ENCODE measurements at regions not wholly inside any gene's neighbourhood (a gene's known extent, or its start where the extent isn't known, plus 50 kb on each side); places are given as distances from the start of the nearest gene placed in this dataset.

DNA sequence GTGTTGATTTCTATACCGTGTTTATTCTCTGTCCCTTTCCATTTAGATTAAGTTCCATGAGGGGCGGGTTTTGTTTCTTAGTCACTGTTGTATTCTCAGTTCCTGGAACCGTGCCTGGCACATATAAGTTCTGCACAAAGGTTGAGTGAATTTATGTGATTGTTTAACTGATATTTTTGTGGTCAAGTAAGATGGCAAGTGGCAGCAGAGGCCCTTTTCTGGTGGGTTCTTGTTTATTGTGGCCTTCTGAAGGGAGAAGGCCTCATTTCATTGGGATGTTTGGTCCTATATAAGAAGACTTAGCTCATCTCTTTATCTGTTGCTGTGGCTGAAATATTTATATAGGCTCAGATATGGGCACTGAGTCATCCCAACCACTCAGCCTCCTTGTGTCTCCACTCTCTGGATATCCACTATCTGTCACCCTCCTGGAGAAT is 262.5 kb downstream of the PSAT1 start:
- in situ Hi-C loops (cut with HindIII; ENCODE audit: low sequenced_read_pairs): no loop called here

DNA sequence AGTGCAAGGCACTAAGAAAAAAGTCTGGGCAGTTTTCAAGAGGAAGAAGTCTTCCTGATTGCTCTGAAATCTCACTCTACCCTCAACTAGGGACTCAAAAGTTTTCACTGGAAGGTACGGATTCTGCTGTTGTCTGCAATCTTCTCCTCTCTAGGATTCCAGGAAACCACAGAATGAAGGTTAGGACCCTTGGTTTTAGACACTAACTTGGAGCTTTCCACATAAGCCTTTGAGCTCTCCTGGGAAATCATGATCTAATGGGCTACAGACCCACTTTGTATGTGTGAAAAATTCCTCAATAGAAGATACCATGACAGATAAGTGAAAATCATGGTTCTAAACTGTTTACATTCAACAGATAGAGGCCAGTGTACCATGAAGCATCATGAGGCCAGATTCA is 265.1 kb downstream of the PSAT1 start:
- in situ Hi-C loops (cut with HindIII; ENCODE audit: low sequenced_read_pairs): no loop called here

DNA sequence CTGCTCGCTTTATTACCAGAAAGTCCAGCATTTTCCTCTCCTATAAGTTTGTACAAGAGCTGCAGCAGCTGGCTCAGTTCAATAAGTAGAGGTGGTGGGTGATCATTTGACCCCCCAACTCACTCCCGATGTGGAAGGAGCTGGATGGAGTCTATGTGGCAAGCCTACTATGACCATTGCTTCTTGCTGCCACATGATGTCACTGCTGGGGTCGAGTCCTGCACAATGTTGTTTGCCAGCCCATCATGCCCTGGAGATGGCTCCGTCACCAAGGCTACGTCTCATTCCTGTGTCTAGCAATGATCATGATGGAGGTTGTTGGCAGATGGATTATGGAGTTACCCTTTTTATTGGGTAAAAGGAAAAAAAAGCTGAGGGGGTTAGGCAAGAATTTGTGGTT is 266.3 kb downstream of the PSAT1 start:
- in situ Hi-C loops (cut with HindIII; ENCODE audit: low sequenced_read_pairs): no loop called here

DNA sequence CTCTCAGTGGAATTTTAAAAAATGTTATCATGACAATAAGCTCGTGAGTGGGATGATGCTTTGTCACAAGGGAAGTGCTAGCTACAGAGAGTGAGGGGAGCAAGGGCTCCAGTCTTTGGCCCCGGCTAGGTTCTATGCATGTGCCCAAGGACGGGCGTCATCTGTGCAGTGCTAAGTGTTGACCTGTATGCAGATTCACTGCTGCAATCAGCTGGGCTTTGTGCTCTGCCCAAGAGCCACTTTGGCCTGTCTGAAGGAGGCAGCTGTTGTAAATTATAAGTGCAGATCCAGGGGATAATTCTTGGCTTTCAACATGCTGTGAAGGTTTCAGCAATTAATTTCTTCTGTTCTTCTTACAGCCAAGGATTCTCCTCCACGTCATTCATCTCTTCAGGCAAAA is 268.6 kb downstream of the PSAT1 start:
- in situ Hi-C loops (cut with HindIII; ENCODE audit: low sequenced_read_pairs): no loop called here

DNA sequence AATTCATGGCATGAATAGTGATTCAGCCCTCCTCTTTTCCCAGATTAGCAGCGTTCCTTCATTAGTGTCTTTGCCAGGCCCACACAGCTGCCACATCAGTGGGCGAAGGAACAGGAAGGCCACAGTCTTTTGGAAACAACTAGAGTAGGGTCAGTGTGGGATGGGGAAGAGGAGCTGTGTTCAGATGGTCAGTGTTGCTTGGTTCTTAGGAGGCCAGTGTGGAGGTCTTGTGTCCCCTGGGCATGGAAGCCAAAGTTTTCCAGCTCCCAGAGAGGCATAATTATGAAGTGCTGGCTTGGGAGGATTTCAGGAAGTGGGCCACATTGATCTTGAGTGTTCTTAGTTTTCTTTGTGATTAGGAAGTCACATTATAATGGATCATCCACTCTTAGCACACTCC is 269.6 kb downstream of the PSAT1 start:
- in situ Hi-C loops (cut with HindIII; ENCODE audit: low sequenced_read_pairs): no loop called here

DNA sequence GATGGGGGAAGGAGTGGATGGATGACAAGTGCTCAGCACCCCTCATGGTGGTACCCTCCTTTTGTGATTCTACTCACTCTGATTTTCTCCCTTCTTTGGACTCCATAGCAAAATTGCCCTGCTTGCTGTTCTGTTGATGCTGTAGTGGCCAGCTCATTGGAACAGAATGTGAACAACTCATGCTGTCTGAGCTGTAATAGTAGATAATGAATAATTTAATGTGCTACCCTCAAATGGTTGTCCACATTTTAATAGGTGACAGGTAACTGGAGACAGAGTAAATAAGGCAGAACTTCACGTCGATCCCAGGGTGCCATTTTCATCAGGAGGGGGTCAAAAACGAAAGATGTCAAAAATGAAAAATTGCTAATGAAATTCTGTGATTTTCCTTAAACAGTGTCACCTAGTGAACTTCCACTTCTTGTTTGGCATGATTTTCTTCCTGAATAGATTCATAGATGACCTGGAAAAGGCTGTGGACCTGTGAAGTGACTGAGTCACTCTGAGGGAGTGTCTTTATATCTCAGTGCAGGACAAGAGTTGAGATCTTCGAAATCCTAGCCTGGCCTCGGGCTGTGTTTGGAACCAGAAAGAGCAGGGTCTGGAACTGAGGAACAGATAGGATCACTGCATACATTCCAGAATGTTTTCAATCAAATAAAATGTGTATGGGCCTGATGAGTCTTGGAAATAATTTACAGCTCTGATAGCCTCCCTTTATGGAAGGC is 270.2 kb downstream of the PSAT1 start:
- in situ Hi-C loops (cut with HindIII; ENCODE audit: low sequenced_read_pairs): no loop called here

DNA sequence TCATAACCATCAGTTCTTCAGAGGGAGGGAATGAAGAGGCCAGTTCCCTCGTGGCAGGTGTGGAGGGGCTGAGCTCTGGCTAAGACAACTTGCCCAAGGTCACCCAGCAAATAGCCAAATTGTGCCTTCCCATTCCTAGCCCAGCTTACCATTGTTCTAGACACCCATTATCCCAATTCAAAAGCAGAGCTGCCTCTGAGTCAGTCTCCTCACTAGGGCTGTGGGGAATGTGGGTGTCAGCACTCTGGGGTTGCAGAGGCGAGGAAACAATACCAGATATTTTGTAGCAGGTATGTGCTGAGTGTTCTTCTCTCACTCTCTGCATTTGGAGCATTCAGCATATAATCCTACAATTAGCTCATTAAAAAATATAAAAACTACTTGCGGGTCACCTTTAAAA is 270.8 kb downstream of the PSAT1 start:
- in situ Hi-C loops (cut with HindIII; ENCODE audit: low sequenced_read_pairs): no loop called here

DNA sequence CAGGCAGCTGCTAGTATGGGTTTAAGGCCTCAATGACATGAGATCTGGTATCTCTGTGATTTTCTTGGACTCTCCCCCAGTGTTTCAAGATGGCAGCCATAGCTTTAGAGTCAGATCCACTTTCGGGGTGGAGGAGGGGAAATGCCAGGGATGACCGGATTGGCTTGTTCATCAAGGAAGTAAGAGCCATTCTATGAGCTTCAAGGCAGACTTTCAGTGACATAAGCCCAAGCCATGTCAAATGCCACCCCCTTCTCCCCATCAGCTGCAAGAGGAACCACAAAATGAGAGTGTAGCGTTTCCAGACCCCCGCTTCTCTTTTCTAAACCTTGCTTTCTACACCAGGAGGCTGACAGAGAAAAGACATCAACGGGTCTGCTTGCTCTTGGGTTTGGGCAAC is 271.8 kb downstream of the PSAT1 start:
- in situ Hi-C loops (cut with HindIII; ENCODE audit: low sequenced_read_pairs): no loop called here

DNA sequence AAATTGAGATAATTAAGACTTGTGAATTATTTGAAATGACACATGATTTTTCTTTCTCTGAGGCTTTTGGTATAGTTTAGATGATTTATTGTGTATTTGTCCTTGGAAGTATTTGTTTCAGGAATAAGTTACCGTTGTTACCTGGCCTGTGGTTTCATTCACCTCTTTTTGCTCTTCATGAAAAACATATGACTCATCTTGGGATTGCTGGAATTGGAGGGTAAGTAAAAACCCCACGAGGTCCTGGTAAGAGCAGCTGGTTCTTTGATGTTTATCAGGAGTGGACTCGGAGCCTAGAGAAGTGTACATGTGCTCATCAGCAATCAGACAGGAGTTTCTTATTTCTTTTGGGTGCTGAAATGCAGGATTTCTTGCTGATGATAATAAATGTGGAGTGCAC is 275.3 kb downstream of the PSAT1 start:
- in situ Hi-C loops (cut with HindIII; ENCODE audit: low sequenced_read_pairs): no loop called here

DNA sequence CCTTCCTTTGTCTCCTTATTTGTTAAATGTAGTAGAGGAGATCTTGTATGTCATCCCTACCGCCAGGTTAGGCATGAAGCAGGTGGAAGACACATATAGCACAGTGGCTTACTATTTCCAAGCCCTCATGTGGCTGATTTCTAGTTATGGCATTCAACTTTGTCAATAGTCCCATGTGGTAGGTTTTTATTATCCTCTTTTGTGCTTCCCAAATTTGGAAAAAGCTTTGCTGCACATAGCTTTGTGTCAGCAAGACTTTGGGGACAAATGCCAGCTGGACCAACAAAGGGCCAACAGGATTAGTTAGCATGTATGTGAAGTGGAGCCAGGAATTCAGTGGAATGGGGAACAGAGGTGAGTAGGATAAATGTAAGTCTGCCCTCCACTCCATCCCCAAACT is 276.3 kb downstream of the PSAT1 start:
- in situ Hi-C loops (cut with HindIII; ENCODE audit: low sequenced_read_pairs): no loop called here

DNA sequence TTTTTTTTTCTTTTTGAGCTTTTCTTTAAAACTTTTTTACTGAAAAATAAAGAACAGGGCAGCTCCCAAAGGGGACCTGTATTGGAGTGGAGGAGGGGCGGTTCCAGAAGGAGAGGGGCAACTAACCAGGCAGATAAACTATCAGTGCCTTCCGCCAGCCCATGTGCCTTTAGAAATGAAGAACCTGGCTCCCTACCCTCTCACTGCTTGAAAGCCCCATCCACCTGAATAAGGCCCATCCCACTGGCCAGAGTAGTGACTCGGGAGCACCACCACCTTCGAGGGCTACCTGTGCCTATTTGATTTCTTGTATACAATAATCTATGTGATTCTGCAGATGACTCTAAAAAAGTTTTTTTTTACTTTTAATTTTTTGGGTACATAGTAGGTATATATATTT is 276.7 kb downstream of the PSAT1 start:
- in situ Hi-C loops (cut with HindIII; ENCODE audit: low sequenced_read_pairs): no loop called here

DNA sequence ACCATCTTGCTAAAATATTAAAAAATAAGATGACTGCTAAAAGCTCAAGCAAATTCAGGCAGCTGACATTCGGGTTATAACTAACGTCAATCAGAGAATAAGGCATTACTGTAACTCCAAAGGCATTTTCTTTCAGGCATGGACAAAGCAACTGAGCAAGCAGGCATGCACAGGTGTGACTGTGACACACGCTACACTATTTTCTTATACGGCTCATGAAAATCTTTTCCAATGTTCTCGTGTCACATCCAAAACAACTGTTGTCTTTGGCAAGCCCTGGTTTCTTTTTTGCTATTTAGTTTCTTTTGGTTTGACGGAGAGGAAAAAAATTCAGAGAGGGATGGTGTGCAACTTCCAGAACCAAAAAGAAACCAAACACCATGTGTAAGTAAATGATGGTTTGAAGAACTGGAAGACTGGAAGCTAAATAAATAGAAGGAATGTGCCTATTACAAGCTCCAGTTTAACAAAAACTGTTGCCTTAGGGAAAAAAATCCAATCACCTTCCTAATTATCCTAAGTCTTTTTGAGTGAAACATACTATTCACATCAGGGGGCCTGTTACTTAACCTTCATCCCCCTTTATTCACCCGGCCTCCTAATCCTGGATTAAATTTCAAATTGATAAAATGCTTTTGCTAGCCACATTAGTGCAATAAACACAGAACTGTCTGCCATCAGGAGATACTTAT is 277.6 kb downstream of the PSAT1 start:
- in situ Hi-C loops (cut with HindIII; ENCODE audit: low sequenced_read_pairs): no loop called here

DNA sequence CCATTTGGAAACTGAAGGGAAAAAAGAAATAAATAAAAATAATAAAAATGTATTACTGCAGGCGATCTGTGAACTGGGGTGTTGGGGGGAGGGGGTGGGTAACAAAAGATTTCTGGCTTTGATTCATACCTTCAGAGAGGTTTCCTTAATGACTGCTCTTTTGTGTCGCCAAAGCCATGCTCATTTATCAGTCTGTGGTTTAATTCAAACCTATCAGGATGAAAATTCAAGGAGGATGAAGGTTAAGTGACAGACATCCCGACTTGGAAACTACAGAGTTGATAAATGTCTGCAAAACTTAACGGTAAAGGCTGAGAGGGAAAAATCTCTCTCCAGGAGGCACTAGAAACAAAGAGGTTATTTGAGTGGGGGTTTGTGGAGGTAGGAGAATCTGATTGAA is 278.2 kb downstream of the PSAT1 start:
- in situ Hi-C loops (cut with HindIII; ENCODE audit: low sequenced_read_pairs): no loop called here

DNA sequence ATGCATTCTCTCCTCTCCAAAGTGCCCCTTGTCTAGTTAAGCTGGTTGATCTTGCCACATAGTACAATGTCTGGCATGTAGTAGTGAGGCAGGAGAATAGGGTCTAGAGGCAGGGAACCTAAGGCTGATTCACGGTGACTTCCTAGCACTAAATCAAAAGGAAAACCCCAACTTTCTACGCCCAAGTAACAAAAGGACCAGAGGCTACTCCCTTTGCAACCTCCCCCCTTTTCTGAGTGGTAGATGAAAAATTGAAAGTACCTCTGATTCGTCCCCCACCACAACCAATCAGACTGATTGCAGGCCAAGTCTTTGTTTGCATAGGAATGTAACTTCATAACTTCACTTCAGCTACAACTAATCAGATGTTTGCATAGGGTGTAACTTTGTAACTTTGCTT is 278.8 kb downstream of the PSAT1 start:
- in situ Hi-C loops (cut with HindIII; ENCODE audit: low sequenced_read_pairs): no loop called here

DNA sequence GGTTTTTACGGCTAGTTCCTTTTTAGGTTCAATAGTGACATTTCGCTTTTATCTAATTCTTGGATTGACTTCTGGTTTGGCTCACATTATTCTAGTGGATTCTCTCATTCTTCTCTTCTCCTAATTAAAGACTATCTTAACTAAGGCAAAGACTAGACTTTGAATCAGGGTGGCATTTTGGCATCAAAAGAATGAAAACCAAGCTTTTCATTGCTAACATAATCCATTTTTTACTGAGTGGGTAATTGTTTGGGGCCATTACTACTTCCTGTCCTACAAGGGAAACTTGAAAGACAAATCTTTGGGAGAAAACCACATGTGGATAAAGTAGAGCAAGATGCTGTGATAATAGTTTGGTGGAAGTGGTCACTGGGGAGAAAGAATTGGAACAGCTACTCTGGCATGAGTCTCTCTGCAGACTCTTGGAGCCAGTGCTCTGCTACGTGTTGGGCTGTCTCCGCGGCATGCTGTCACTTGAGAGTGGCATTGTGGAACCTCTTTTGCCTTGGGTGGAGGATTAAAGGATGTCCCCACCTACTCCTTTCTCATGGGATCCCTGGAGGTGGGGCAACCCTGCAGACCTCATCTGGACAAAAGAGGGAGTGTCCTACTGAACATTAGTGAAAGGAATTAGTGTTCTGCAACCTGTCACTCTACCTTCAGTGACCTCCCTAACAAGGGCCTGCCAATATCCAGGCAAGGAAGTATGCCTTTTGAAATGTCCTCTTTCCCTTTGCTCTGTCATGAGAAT is 280.4 kb downstream of the PSAT1 start:
- in situ Hi-C loops (cut with HindIII; ENCODE audit: low sequenced_read_pairs): no loop called here

DNA sequence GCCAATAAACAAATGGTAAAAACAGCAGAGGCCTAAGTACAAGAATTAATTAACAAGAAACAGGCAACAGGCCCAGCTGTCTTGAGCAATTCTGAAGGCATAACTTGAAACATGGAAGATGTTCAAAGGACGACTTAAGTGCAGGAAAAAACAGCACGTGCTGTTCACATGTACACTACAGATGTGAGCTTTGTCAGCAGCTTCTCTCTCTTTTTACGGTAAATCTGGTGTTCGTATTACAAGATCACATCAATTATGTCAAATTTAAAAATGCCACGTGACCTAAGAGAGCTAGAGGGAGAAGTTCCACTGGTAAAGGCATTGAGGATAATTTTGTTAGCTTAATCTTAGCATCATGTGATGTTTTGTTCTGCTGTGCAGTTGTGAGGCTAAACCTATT is 281.1 kb downstream of the PSAT1 start:
- in situ Hi-C loops (cut with HindIII; ENCODE audit: low sequenced_read_pairs): no loop called here

DNA sequence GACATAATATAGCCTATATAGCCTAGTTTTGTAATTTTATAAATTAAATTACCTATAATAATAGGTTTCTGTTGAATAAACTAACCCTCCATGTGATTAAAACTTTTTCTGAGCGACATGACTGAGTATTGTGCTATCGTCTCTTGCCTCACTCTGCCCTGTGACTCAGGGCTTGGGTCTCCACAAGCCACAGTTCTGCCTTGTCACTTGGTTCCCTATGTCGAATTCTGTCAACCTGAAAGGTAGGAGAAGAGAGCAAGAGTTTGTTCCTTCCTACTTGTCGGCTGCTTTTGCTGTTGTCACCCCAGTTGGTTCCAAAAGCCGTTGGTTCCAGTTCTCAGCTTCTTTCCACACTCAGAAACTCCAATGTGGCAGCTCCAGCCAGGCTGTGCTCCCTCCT is 285.9 kb downstream of the PSAT1 start:
- in situ Hi-C loops (cut with HindIII; ENCODE audit: low sequenced_read_pairs): no loop called here

DNA sequence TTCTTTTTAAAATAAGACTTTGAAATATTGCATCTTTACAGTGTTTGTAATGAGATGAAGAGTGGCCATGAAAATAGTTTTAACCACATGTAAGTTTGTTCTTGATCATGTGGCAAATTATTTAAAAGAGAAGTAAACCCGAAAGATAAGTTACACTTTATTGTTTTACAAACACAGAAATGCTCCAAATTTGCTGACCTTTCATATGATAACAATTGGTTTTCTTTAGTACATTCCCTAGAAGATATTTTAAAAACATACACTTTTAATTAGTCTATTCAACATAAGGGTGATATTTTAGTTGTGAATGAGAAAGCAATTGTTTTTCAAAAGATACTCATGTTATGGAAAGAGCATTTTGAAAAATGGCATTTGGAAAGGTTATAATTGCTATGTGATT is 287.7 kb downstream of the PSAT1 start:
- in situ Hi-C loops (cut with HindIII; ENCODE audit: low sequenced_read_pairs): no loop called here

DNA sequence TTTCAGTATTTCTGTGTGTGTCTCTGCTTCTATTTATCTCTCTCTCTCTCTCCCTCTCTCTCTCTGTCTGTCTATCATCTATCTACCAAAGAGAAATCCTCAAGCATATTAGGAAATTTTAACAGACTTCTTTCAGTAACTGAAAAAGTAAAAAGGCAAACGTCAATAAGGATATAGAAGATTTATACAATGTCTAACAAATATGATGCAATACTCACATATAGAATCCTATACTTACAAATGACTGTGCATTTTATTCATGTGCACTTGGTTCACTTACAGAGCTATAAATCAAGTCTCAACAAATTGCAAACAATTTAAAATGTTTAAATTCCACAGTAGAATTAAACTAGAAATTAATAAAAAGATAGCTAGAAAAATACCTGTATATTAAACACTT is 289.0 kb downstream of the PSAT1 start:
- in situ Hi-C loops (cut with HindIII; ENCODE audit: low sequenced_read_pairs): no loop called here

DNA sequence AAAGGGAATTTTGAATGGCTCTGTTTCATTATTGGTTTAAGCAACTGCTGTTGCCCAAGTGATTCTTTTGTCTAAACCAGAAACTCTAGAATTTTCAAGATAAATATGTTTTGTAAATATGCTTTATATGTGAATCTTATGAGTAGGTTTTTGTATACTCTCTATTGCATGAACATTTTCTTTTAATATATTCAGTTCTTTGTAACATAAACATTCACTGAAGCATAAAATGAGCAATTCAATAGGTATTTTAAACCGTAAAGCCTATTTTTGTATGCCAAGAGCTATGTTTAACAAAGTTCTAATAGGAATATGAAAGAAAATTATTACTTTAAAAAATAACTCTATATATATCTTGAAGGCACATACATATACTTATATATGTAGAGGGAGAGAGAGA is 293.1 kb downstream of the PSAT1 start:
- in situ Hi-C loops (cut with HindIII; ENCODE audit: low sequenced_read_pairs): no loop called here

DNA sequence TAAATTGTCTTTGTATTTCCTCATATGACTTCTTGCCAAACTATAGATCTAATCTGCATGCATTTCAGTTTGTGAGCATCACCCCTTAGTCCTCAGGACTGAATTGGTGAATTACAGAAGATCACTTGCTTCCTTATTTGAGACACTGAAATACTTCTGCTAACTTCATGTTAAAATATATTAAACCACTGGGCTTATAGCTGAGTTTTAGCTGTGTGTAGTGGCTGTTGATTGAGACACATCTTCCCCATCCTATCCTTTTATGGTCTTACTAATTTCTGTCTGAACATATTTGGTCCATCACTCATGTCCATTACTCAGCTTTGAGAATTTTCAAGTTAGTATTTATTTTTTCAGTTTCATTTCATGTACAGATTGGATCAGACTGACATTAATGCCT is 295.9 kb downstream of the PSAT1 start:
- in situ Hi-C loops (cut with HindIII; ENCODE audit: low sequenced_read_pairs): no loop called here

All from endothelial cell of hepatic sinusoid (primary cell).